ENCODE measurements at regions not wholly inside any gene's neighbourhood (a gene's known extent, or its start where the extent isn't known, plus 50 kb on each side); places are given as distances from the start of the nearest gene placed in this dataset.

- TF ChIP-seq CTCF (IDR thresholded peaks at IDR 0.05; ENCODE audit: borderline replicate concordance, extremely low read depth, low read length, poor library complexity, severe bottlenecking) (no peak), EZH2 (IDR thresholded peaks at IDR 0.05; ENCODE audit: borderline replicate concordance, low read depth, low read length, severe bottlenecking) (no peak)
Observed at GRCh38 chr20:52754366-52754765, 217.8 kb upstream of the TSHZ2 start.
